ENCODE measurements at regions not wholly inside any gene's neighbourhood (a gene's known extent, or its start where the extent isn't known, plus 50 kb on each side); places are given as distances from the start of the nearest gene placed in this dataset.

- TF ChIP-seq CTCF (IDR thresholded peaks at IDR 0.05; ENCODE audit: control insufficient read depth, insufficient read depth, low read depth, low read length, missing control alignments): no peak
- H3K4me3 ChIP-seq (ENCODE audit: control insufficient read depth, low read depth, low read length): no peak overlapping the region
- DNase-seq (ENCODE audit: low read depth): no peak
Observed at GRCh38 chr11:127143251-127143650, 142.7 kb upstream of the KIRREL3 start.

- DNase-seq (ENCODE audit: low read depth): no peak
- no peak for TF ChIP-seq CTCF (IDR thresholded peaks at IDR 0.05; ENCODE audit: control insufficient read depth, insufficient read depth, low read depth, low read length, missing control alignments)
- H3K4me3 ChIP-seq (ENCODE audit: control insufficient read depth, low read depth, low read length): no peak overlapping the region
Observed at GRCh38 chr11:127138613-127139012, 138.0 kb upstream of the KIRREL3 start.

- no peak for DNase-seq (ENCODE audit: low read depth)
- no peak for TF ChIP-seq CTCF (IDR thresholded peaks at IDR 0.05; ENCODE audit: control insufficient read depth, insufficient read depth, low read depth, low read length, missing control alignments)
- no peak overlapping the region for H3K4me3 ChIP-seq (ENCODE audit: control insufficient read depth, low read depth, low read length)
Observed at GRCh38 chr11:127137771-127138280, 137.3 kb upstream of the KIRREL3 start.

DNA sequence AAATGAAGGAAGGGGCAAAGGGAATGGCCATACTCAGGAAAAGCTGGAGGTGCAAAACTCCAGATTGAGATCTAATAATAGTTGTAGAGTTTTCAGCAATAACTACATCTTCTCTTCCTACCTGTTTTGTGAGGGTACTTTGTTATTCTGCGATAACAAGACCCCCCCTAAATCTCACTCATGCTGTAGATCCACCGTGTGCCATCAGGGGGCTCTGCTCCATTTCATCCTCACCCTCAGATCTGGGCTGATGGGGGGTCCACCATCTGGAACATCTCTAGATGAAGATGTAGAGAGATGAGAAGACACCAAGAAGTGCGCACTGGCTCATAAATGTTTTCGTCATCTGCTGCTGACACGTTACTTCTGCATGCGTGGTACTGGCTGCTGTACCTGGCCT is 135.9 kb upstream of the KIRREL3 start:
- DNase-seq (ENCODE audit: low read depth): no peak
- TF ChIP-seq CTCF (IDR thresholded peaks at IDR 0.05; ENCODE audit: control insufficient read depth, insufficient read depth, low read depth, low read length, missing control alignments): no peak

GRCh38 chr11:127135256-127135655 is 134.7 kb upstream of the KIRREL3 start:
- H3K4me3 ChIP-seq (ENCODE audit: control insufficient read depth, low read depth, low read length): no peak overlapping the region
- TF ChIP-seq CTCF (IDR thresholded peaks at IDR 0.05; ENCODE audit: control insufficient read depth, insufficient read depth, low read depth, low read length, missing control alignments): no peak
- DNase-seq (ENCODE audit: low read depth): no peak

More for the DNA sequence above, 135.9 kb upstream of the KIRREL3 start:
- no peak overlapping the region for H3K4me3 ChIP-seq (ENCODE audit: control insufficient read depth, low read depth, low read length)

DNA sequence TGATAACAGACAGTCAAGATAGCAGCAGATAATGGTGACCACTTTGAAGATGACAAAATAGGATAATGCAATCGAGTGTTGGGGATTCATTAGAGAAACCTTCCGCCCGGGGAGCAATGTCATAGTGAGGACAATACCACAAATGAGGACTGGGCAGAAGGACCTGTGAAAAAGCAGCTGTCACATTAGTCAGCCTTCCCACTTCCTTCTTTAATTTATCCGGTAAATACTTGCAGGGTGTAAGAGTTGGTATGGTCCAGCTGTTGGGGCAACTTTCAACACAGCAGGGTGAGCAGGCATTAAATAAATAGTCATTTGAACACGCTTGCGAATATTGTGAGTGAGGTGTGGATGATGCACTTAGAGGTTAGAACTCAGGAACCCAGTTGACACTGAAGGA is 132.5 kb upstream of the KIRREL3 start:
- H3K4me3 ChIP-seq (ENCODE audit: control insufficient read depth, low read depth, low read length): no peak overlapping the region
- no peak for TF ChIP-seq CTCF (IDR thresholded peaks at IDR 0.05; ENCODE audit: control insufficient read depth, insufficient read depth, low read depth, low read length, missing control alignments)
- no peak for DNase-seq (ENCODE audit: low read depth)

- H3K4me3 ChIP-seq (ENCODE audit: control insufficient read depth, low read depth, low read length): no peak overlapping the region
- TF ChIP-seq CTCF (IDR thresholded peaks at IDR 0.05; ENCODE audit: control insufficient read depth, insufficient read depth, low read depth, low read length, missing control alignments): no peak
- DNase-seq (ENCODE audit: low read depth): no peak
Observed at GRCh38 chr11:127130321-127130720, 129.8 kb upstream of the KIRREL3 start.

Measured in AG09309 (cell line).